B cell (primary cell): ENCODE measurements at regions not wholly inside any gene's neighbourhood (a gene's known extent, or its start where the extent isn't known, plus 50 kb on each side); places are given as distances from the start of the nearest gene placed in this dataset.

ENCODE experiments used
- ATAC-seq: fragments of 200-7000 bp; cut with Tn5 transposase; one replicate; pipeline ENCODE4 v1.10.0; 2021; ENCODE audit warnings: low read depth, mild to moderate bottlenecking, moderate number of reproducible peaks, moderate library complexity
- CTCF ChIA-PET: fragments of 350-600 bp; sonication (Branson Sonifier 250); formaldehyde crosslinking; loops from one replicate; lab custom pipeline; 2021; ENCODE audit warnings: antibody characterized with exemption, inconsistent platforms; lab: Charles Lee
- POLR2A ChIA-PET: fragments of 350-600 bp; sonication (Branson Sonifier 250); formaldehyde crosslinking; loops from one replicate; lab custom pipeline; 2021; ENCODE audit warnings: antibody characterized with exemption; lab: Charles Lee
- DNase-seq: peaks from one replicate; pipeline ENCODE4 v3.0.0; 2013
- H2AFZ ChIP-seq: 2 replicates; pipeline ENCODE4 v1.6.1; 2012; ENCODE audit warnings: mild to moderate bottlenecking, low read depth, low read length; ENCODE audit not compliant: insufficient read depth, poor library complexity, severe bottlenecking
- H3K27ac ChIP-seq, 2 donors: 1 replicate in 1 of 2; 2 replicates in 1 of 2; pipeline ENCODE4 v1.5.1; 2012 to 2013; ENCODE audit warnings: low read length in 2 of 2, mild to moderate bottlenecking in 2 of 2, moderate library complexity in 1 of 2
- H3K27me3 ChIP-seq, 4 experiments: fragments of 200-600 bp in 1 of 4; sonication (generic) in 1 of 4; replicated peaks in 1 of 4; 1 replicate in 2 of 4; 2 replicates in 2 of 4; pipeline versions ENCODE4 v1.6.1 to v1.7.0; 2013 to 2016; ENCODE audit warnings: low read length in 3 of 4, mild to moderate bottlenecking in 2 of 4, mixed read lengths in 1 of 4, moderate library complexity in 1 of 4; ENCODE audit not compliant: insufficient read depth in 4 of 4, control insufficient read depth in 3 of 4; ENCODE audit errors: control extremely low read depth in 1 of 4
- H3K36me3 ChIP-seq, 2 experiments: replicated peaks in 1 of 2; 1 replicate in 1 of 2; 2 replicates in 1 of 2; pipeline versions ENCODE4 v1.6.1 to v1.7.1; 2013; ENCODE audit warnings: low read length in 1 of 2; ENCODE audit not compliant: insufficient read depth in 2 of 2, control insufficient read depth in 1 of 2; ENCODE audit errors: control extremely low read depth in 1 of 2, extremely low read depth in 1 of 2
- H3K4me1 ChIP-seq, 2 donors: fragments of 200-600 bp in 1 of 2; sonication (generic) in 1 of 2; 1 replicate in 1 of 2; 2 replicates in 1 of 2; pipeline versions ENCODE4 v1.5.1 to v1.6.1; 2013 to 2017; ENCODE audit warnings: low read length in 2 of 2; ENCODE audit not compliant: control insufficient read depth in 2 of 2, insufficient read depth in 2 of 2
- H3K4me2 ChIP-seq: replicated peaks from 2 replicates; pipeline ENCODE3; 2012; ENCODE audit warnings: mild to moderate bottlenecking, low read depth, low read length; ENCODE audit not compliant: poor library complexity, severe bottlenecking
- H3K4me3 ChIP-seq, 5 experiments: fragments of 200-600 bp in 1 of 5; sonication (generic) in 1 of 5; 1 replicate in 3 of 5; 2 replicates in 2 of 5; pipeline versions ENCODE4 v1.5.1 to v1.7.0; 2011 to 2016; ENCODE audit warnings: low read length in 4 of 5, mild to moderate bottlenecking in 4 of 5, low read depth in 2 of 5, control low read depth in 1 of 5, moderate library complexity in 1 of 5; ENCODE audit not compliant: insufficient read depth in 1 of 5; ENCODE audit errors: control extremely low read depth in 1 of 5, extremely low read depth in 1 of 5
- H3K79me2 ChIP-seq: fragments of 200-600 bp; sonication (generic); one replicate; pipeline ENCODE4 v1.6.0; 2016; ENCODE audit warnings: low read length; ENCODE audit not compliant: control insufficient read depth, insufficient read depth
- H3K9ac ChIP-seq: fragments of 200-600 bp; sonication (generic); 2 replicates; pipeline ENCODE4 v1.6.1; 2017; ENCODE audit warnings: mild to moderate bottlenecking, low read length, moderate library complexity
- H3K9me3 ChIP-seq, 3 donors: one replicate each; pipeline versions ENCODE4 v1.6.1 to v1.7.1; 2013; ENCODE audit warnings: low read length in 2 of 3; ENCODE audit not compliant: control insufficient read depth in 2 of 3, insufficient read depth in 1 of 3; ENCODE audit errors: control extremely low read depth in 1 of 3
- H4K20me1 ChIP-seq: 2 replicates; pipeline ENCODE4 v1.6.0; 2012; ENCODE audit warnings: mild to moderate bottlenecking, low read length; ENCODE audit not compliant: insufficient read depth, control insufficient read depth, poor library complexity, severe bottlenecking
- H3K27ac Mint-ChIP-seq: one replicate; pipeline ENCODE4 v1.8.0; 2021; ENCODE audit warnings: mixed read lengths
- H3K27me3 Mint-ChIP-seq: one replicate; pipeline ENCODE4 v1.8.0; 2021; ENCODE audit warnings: mixed read lengths
- H3K4me1 Mint-ChIP-seq: one replicate; pipeline ENCODE4 v1.8.0; 2021; ENCODE audit warnings: mixed read lengths
- H3K4me3 Mint-ChIP-seq: one replicate; pipeline ENCODE4 v1.8.0; 2021; ENCODE audit warnings: mixed read lengths
- H3K9me3 Mint-ChIP-seq: one replicate; pipeline ENCODE4 v1.8.0; 2022; ENCODE audit warnings: mixed read lengths; ENCODE audit not compliant: insufficient read depth
- EZH2 ChIP-seq: IDR thresholded peaks from 2 replicates; pipeline ENCODE4 v1.6.1; 2012; ENCODE audit warnings: borderline replicate concordance, low read depth, mild to moderate bottlenecking, moderate library complexity, low read length; ENCODE audit not compliant: insufficient read depth, poor library complexity, severe bottlenecking
- WGBS: methylation state at CpG from one replicate; pipeline ENCODE4 v1.1.5; 2013; ENCODE audit warnings: missing lambda C conversion rate; ENCODE audit not compliant: insufficient coverage; 5-methylcytosine and 5-hydroxymethylcytosine counted together
- intact Hi-C: fragments of 100-400 bp; cut with micrococcal nuclease; formaldehyde crosslinking; loops from one replicate; pipeline ENCODE4 v1.10.0; 2022
- TF ChIP-seq, protein P1 (sequence below): fragments of 200-600 bp; IDR thresholded peaks from one replicate; pipeline ENCODE4 v1.8.0; 2022; ENCODE audit warnings: antibody characterized with exemption, mild to moderate bottlenecking

DNA sequence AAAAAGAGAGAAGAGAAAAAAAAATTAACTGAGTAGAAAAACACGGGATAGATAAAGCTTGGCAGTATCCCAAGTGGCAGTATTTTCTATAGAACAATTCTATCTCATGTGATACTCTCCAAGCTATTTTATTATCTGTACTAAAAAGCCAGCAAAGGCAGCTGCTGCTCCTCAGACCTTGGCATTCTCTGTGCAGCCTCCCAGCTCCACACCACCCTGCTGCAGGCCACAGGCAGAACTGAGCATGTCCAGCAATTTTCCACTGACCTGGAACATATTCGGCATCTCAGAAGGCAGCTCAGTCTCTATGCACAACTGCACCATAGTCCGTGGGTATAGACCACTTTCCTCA, 1161.4 kb downstream of the IGSF11 start:
- Mint-ChIP-seq H3K4me1 (no peaks in the 10 kb centered on the region), H3K4me3 (no peak overlapping the region), H3K9me3 (peaks cover 5% of the 10 kb centered on the region), H3K27me3 (no peaks in the 10 kb centered on the region), H3K27ac (no peak overlapping the region)
- ATAC-seq, result no peak
- ChIA-PET POLR2A (no interaction called here), CTCF (no interaction called here)
- no peaks in the 10 kb centered on the region for H3K79me2 ChIP-seq
- no peaks in the 10 kb centered on the region for H3K9me3 ChIP-seq
- intact Hi-C loops, result no loop called here
- no peak overlapping the region for H3K4me3 ChIP-seq
- no peak overlapping the region for H3K9ac ChIP-seq
- no peak overlapping the region for H3K4me2 ChIP-seq
- no peak overlapping the region for H2AFZ ChIP-seq
- WGBS, result 100% methylated on average over 2 of the region's 3 CpGs
- no peak for TF ChIP-seq EZH2
- TF ChIP-seq, protein P1, sequence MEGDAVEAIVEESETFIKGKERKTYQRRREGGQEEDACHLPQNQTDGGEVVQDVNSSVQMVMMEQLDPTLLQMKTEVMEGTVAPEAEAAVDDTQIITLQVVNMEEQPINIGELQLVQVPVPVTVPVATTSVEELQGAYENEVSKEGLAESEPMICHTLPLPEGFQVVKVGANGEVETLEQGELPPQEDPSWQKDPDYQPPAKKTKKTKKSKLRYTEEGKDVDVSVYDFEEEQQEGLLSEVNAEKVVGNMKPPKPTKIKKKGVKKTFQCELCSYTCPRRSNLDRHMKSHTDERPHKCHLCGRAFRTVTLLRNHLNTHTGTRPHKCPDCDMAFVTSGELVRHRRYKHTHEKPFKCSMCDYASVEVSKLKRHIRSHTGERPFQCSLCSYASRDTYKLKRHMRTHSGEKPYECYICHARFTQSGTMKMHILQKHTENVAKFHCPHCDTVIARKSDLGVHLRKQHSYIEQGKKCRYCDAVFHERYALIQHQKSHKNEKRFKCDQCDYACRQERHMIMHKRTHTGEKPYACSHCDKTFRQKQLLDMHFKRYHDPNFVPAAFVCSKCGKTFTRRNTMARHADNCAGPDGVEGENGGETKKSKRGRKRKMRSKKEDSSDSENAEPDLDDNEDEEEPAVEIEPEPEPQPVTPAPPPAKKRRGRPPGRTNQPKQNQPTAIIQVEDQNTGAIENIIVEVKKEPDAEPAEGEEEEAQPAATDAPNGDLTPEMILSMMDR, result no peak
- DNase-seq, result no peak
- H3K36me3 ChIP-seq, result no peaks in the 10 kb centered on the region
- H4K20me1 ChIP-seq, result no peaks in the 10 kb centered on the region
- no peaks in the 10 kb centered on the region for H3K27me3 ChIP-seq
- no peak overlapping the region for H3K27ac ChIP-seq
- H3K4me1 ChIP-seq, result no peaks in the 10 kb centered on the region

DNA sequence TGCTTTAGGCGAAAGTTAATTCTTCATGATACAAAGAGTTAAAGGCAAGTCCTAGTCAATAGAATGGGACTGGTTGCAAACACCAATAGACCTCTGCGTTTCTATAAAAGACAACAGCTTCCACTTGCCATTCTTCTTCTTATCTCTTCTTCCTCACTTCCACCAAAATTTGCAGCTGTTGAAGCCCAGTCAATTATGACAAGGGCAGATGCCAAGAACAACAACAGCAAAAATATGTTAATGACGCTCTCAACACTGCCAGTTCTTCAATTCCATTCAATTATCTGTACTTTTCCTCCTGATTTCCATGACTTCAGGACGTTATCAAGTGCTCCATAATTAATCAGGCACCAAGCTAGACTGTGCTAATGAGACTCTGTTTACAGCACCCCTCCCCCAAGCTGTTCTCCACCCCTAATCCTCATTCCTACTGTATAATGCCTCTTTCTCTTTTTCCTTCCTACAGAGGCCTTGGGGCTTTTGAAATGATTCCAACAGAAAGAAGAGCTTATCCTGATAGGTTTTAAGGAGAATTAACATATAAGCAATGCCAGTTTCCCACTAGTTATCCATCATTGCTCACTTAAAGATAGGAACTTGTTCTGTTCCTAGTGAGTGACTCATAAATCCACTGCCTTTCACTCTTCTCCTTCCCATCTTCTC, 1160.5 kb downstream of the IGSF11 start:
- Mint-ChIP-seq H3K9me3 (peaks cover 5% of the 10 kb centered on the region), H3K27ac (no peak overlapping the region), H3K4me3 (no peak overlapping the region), H3K4me1 (no peaks in the 10 kb centered on the region), H3K27me3 (no peaks in the 10 kb centered on the region)
- intact Hi-C loops, result no loop called here
- Histone ChIP-seq H3K9me3 (no peaks in the 10 kb centered on the region), H3K4me3 (no peak overlapping the region), H4K20me1 (no peaks in the 10 kb centered on the region), H3K4me2 (no peak overlapping the region), H3K27me3 (no peaks in the 10 kb centered on the region), H3K36me3 (no peaks in the 10 kb centered on the region), H3K9ac (no peak overlapping the region), H3K4me1 (no peaks in the 10 kb centered on the region), H3K27ac (no peak overlapping the region), H3K79me2 (no peaks in the 10 kb centered on the region), H2AFZ (no peak overlapping the region)
- DNase-seq (no peak), ATAC-seq (no peak)
- no peak for TF ChIP-seq EZH2
- TF ChIP-seq, protein P1, result no peak
- ChIA-PET POLR2A (no interaction called here), CTCF (no interaction called here)
- WGBS, result 80% methylated on average over 4 of the region's 4 CpGs
